ENCODE measurements at regions not wholly inside any gene's neighbourhood (a gene's known extent, or its start where the extent isn't known, plus 50 kb on each side); places are given as distances from the start of the nearest gene placed in this dataset.

DNA sequence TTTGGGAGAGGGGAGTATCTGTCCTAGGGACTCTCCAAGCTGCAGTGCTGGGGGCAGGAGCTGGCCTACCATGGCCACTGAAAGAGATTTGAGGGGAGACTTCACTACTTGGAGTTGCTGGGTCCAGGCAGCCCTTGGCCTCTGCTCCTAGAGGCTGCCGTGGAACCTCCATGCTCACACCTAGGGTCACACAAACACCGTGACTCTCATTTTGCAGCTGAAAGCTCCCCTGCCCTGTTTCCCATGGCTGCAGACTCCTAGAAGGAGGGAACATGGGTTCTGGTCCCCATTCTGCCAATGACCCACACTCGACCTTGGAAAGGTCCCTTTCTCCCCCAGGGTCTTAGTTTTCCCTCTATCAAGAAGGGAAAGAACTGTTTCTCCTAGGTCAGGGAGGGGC lies 147.1 kb upstream of the PPP1R26 start:
- Histone ChIP-seq H3K27ac (no peak overlapping the region), H3K36me3 (no peaks in the 10 kb centered on the region), H3K27me3 (peaks cover 65% of the 10 kb centered on the region), H3K4me3 (no peak overlapping the region), H3K9me3 (peaks cover 0 to 10% (median 0%) of the 10 kb centered on the region in 3 donors), H3K4me1 (no peaks in the 10 kb centered on the region)
- WGBS, 2 donors (ENCODE audit: low coverage in 1 of 2): 67% methylated on average over 1 of the region's 3 CpGs; no CpG with 5 or more reads in 1 of the 2 donors
- no peak for ATAC-seq
- TF ChIP-seq EP300 (IDR thresholded peaks at IDR 0.05): no peak
- TF ChIP-seq POLR2AphosphoS5 (IDR thresholded peaks at IDR 0.05): no peak
- TF ChIP-seq CTCF (IDR thresholded peaks at IDR 0.05): no peak
- no peak for TF ChIP-seq POLR2A (IDR thresholded peaks at IDR 0.05)

GRCh38 chr9:135332979-135333748 lies 146.4 kb upstream of the PPP1R26 start:
- no peak overlapping the region for H3K4me3 ChIP-seq
- H3K4me1 ChIP-seq: no peaks in the 10 kb centered on the region
- TF ChIP-seq EP300 (IDR thresholded peaks at IDR 0.05): no peak
- no peak for TF ChIP-seq POLR2AphosphoS5 (IDR thresholded peaks at IDR 0.05)
- no peak for TF ChIP-seq CTCF (IDR thresholded peaks at IDR 0.05)
- no peak for TF ChIP-seq POLR2A (IDR thresholded peaks at IDR 0.05)
- ATAC-seq: no peak
- H3K9me3 ChIP-seq: peaks cover 0 to 4% (median 0%) of the 10 kb centered on the region in 3 donors
- peaks cover 58% of the 10 kb centered on the region for H3K27me3 ChIP-seq
- H3K27ac ChIP-seq: no peak overlapping the region
- H3K36me3 ChIP-seq: no peaks in the 10 kb centered on the region
- 87 to 100% methylated on average over 1 to 3 of the region's 7 CpGs for WGBS, 2 donors (ENCODE audit: low coverage in 1 of 2)

DNA sequence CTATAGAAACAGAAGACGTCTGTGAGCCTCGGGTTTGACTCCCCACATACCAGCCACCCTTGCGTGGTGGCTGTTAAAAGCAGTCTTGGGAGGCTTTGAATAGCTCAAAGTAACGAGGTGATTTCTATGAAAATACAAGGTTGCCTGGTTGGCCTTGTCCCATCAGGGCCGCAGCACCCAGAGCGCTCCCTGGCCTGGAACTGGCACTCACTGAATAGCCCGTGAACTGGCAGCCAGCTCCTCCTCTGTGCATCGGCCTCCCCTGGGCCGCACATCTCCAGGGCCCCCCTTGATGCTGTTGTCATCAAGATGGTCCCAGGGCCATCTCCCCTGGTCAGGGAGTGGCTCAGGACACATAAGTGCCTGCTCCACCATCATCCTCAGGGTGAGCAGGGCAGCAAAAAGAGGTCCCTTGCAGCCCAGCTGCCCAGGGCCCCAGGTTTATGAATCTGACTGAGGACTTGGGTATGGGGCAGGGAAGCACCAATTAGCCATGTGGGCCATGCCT lies 144.6 kb upstream of the PPP1R26 start:
- no peak for TF ChIP-seq CTCF (IDR thresholded peaks at IDR 0.05)
- TF ChIP-seq POLR2AphosphoS5 (IDR thresholded peaks at IDR 0.05): no peak
- TF ChIP-seq POLR2A (IDR thresholded peaks at IDR 0.05): no peak
- no peak for TF ChIP-seq EP300 (IDR thresholded peaks at IDR 0.05)
- Histone ChIP-seq H3K4me1 (peaks cover 0 to 5% (median 0%) of the 10 kb centered on the region in 3 donors), H3K4me3 (no peak overlapping the region), H3K36me3 (no peaks in the 10 kb centered on the region), H3K9me3 (no peaks in the 10 kb centered on the region), H3K27ac (no peak overlapping the region), H3K27me3 (peaks cover 56% of the 10 kb centered on the region)
- no peak for ATAC-seq
- 75% methylated on average over 4 of the region's 9 CpGs; no CpG with 5 or more reads in 1 of the 2 donors for WGBS, 2 donors (ENCODE audit: low coverage in 1 of 2)

DNA sequence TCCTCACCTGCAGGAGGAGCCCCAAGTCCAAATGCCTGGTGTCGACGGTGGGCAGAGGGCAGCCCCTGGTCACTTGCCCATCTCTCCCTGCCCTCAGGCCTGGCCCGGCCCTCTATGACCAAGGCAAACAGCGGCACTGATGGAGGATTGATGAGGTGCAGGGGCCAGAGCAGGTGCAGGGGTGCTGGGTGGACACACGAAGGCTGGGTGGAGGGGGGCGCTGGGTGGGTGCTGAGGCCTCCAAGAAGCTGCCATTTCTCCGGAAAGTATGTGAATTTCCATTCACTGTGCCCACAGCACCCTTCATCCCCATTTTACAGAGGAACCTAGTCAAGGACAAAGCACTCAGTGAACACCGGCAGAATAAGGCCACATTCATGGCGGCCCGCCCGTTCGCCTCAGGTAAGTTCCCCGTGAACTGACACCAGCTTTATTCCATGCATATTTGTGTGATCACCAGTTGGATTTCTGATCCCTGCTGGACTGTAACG lies 143.8 kb upstream of the PPP1R26 start:
- Histone ChIP-seq H3K27ac (no peak overlapping the region), H3K36me3 (no peaks in the 10 kb centered on the region), H3K27me3 (peaks cover 53% of the 10 kb centered on the region), H3K4me1 (peaks cover 0 to 12% (median 2%) of the 10 kb centered on the region in 3 donors), H3K4me3 (no peak overlapping the region), H3K9me3 (no peaks in the 10 kb centered on the region)
- WGBS, 2 donors (ENCODE audit: low coverage in 1 of 2): 88 to 100% methylated on average over 2 to 8 of the region's 14 CpGs
- TF ChIP-seq CTCF (IDR thresholded peaks at IDR 0.05) (no peak), POLR2A (IDR thresholded peaks at IDR 0.05) (no peak), EP300 (IDR thresholded peaks at IDR 0.05) (no peak), POLR2AphosphoS5 (IDR thresholded peaks at IDR 0.05) (no peak)
- ATAC-seq: no peak
